Type B pancreatic cell (in vitro differentiated cells): ENCODE measurements at regions not wholly inside any gene's neighbourhood (a gene's known extent, or its start where the extent isn't known, plus 50 kb on each side); places are given as distances from the start of the nearest gene placed in this dataset.

Experiments used
- DNase-seq: peaks from one replicate; pipeline ENCODE4 v3.0.0; 2021; ENCODE audit warnings: mixed read lengths; ENCODE audit not compliant: unreplicated experiment; ENCODE audit errors: extremely low spot score
- H3K27ac Mint-ChIP-seq: 2 replicates; pipeline ENCODE4 v1.8.0; 2021; ENCODE audit warnings: mild to moderate bottlenecking, mixed read lengths
- H3K27me3 Mint-ChIP-seq: 2 replicates; pipeline ENCODE4 v1.8.0; 2021; ENCODE audit warnings: mixed read lengths
- H3K36me3 Mint-ChIP-seq: 2 replicates; pipeline ENCODE4 v1.8.0; 2021; ENCODE audit warnings: mixed read lengths
- H3K4me1 Mint-ChIP-seq: one replicate; pipeline ENCODE4 v1.8.0; 2021; ENCODE audit warnings: mixed read lengths; ENCODE audit not compliant: unreplicated experiment
- H3K4me3 Mint-ChIP-seq: 2 replicates; pipeline ENCODE4 v1.8.0; 2021; ENCODE audit warnings: mild to moderate bottlenecking, mixed read lengths
- H3K9me3 Mint-ChIP-seq: 2 replicates; pipeline ENCODE4 v1.8.0; 2021; ENCODE audit warnings: mixed read lengths
- TF ChIP-seq, protein P1 (sequence below): fragments of 200-600 bp; sonication (generic); conservative IDR thresholded peaks from 2 replicates; pipeline ENCODE4 v1.5.0; 2021; ENCODE audit warnings: antibody characterized with exemption, mild to moderate bottlenecking

GRCh38 chr6:141618180-141618581 is 514.5 kb upstream of the GJE1 start:
- no peaks in the 10 kb centered on the region for H3K36me3 Mint-ChIP-seq
- H3K9me3 Mint-ChIP-seq: peaks cover 4% of the 10 kb centered on the region
- no peaks in the 10 kb centered on the region for H3K4me1 Mint-ChIP-seq
- TF ChIP-seq, protein P1, sequence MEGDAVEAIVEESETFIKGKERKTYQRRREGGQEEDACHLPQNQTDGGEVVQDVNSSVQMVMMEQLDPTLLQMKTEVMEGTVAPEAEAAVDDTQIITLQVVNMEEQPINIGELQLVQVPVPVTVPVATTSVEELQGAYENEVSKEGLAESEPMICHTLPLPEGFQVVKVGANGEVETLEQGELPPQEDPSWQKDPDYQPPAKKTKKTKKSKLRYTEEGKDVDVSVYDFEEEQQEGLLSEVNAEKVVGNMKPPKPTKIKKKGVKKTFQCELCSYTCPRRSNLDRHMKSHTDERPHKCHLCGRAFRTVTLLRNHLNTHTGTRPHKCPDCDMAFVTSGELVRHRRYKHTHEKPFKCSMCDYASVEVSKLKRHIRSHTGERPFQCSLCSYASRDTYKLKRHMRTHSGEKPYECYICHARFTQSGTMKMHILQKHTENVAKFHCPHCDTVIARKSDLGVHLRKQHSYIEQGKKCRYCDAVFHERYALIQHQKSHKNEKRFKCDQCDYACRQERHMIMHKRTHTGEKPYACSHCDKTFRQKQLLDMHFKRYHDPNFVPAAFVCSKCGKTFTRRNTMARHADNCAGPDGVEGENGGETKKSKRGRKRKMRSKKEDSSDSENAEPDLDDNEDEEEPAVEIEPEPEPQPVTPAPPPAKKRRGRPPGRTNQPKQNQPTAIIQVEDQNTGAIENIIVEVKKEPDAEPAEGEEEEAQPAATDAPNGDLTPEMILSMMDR: no peak
- no peak overlapping the region for H3K27ac Mint-ChIP-seq
- no peak for DNase-seq
- no peaks in the 10 kb centered on the region for H3K27me3 Mint-ChIP-seq
- H3K4me3 Mint-ChIP-seq: no peak overlapping the region

- peaks cover 10% of the 10 kb centered on the region for H3K9me3 Mint-ChIP-seq
These were observed 522.0 kb upstream of the GJE1 start for GRCh38 chr6:141610741-141611140.

DNA sequence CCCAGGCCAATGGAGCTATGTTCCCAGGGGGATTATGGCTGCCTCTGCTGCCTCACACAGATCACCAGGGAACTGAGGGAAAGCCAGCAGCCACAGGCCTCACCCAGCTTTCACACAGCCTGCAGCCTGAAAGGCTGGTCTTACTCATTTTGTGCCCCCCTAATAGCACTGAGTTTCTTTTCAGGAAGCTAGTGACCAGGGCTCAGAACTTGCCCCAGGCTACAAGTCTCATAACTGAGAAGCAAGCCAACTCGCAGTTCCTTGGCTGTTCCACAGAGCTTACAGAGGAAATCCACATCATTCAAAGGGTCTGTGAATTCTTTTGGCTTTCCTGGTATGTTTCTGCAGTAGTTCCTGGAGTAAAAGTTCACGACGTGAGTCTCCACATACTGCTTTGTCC is 524.8 kb upstream of the GJE1 start:
- TF ChIP-seq, protein P1: no peak
- Mint-ChIP-seq H3K9me3 (peaks cover 10% of the 10 kb centered on the region), H3K4me1 (no peaks in the 10 kb centered on the region), H3K27ac (no peak overlapping the region), H3K36me3 (no peaks in the 10 kb centered on the region), H3K27me3 (no peaks in the 10 kb centered on the region), H3K4me3 (no peak overlapping the region)
- DNase-seq: no peak

More at GRCh38 chr6:141610741-141611140, 522.0 kb upstream of the GJE1 start:
- TF ChIP-seq, protein P1: peak; percentile 55
- H3K27ac Mint-ChIP-seq: no peak overlapping the region
- H3K36me3 Mint-ChIP-seq: no peaks in the 10 kb centered on the region
- no peaks in the 10 kb centered on the region for H3K27me3 Mint-ChIP-seq
- H3K4me1 Mint-ChIP-seq: no peaks in the 10 kb centered on the region
- DNase-seq: no peak
- no peak overlapping the region for H3K4me3 Mint-ChIP-seq

- TF ChIP-seq, protein P1: no peak
- no peaks in the 10 kb centered on the region for H3K4me1 Mint-ChIP-seq
- no peak overlapping the region for H3K27ac Mint-ChIP-seq
- H3K4me3 Mint-ChIP-seq: no peak overlapping the region
- no peak for DNase-seq
- no peaks in the 10 kb centered on the region for H3K9me3 Mint-ChIP-seq
- H3K27me3 Mint-ChIP-seq: no peaks in the 10 kb centered on the region
- no peaks in the 10 kb centered on the region for H3K36me3 Mint-ChIP-seq
These were observed 534.2 kb upstream of the GJE1 start for GRCh38 chr6:141598487-141598886.

GRCh38 chr6:141594874-141595273 is 537.9 kb upstream of the GJE1 start:
- no peak for DNase-seq
- peaks cover 4% of the 10 kb centered on the region for H3K9me3 Mint-ChIP-seq
- no peak overlapping the region for H3K27ac Mint-ChIP-seq
- no peaks in the 10 kb centered on the region for H3K36me3 Mint-ChIP-seq
- TF ChIP-seq, protein P1: peak; percentile 23
- no peaks in the 10 kb centered on the region for H3K4me1 Mint-ChIP-seq
- no peaks in the 10 kb centered on the region for H3K27me3 Mint-ChIP-seq
- H3K4me3 Mint-ChIP-seq: no peak overlapping the region

- no peaks in the 10 kb centered on the region for H3K36me3 Mint-ChIP-seq
- H3K4me3 Mint-ChIP-seq: no peak overlapping the region
- H3K27ac Mint-ChIP-seq: no peak overlapping the region
- no peaks in the 10 kb centered on the region for H3K4me1 Mint-ChIP-seq
- H3K27me3 Mint-ChIP-seq: no peaks in the 10 kb centered on the region
- no peak for DNase-seq
- peaks cover 4% of the 10 kb centered on the region for H3K9me3 Mint-ChIP-seq
- TF ChIP-seq, protein P1: no peak
These were observed 539.4 kb upstream of the GJE1 start for GRCh38 chr6:141593311-141593710.
